ENCODE measurements at regions not wholly inside any gene's neighbourhood (a gene's known extent, or its start where the extent isn't known, plus 50 kb on each side); places are given as distances from the start of the nearest gene placed in this dataset.

DNA sequence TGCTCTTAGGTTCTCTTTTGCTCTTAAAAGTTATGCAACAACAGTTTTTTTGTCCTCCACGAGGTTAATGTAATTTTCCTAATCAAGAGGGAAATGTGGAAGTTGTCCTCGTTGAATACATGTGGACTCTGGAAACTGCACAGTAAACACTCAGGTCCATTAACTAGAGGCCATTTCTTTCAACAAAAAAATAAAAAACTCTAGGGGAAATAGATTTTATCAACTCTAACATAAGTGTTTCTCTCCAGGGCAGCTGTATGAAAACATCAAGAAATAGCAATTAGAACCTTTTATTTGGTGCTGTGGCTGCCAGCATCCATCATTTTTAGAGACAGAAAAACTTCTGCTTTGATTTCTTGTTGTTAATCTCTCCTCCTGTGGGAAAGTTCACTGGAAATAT is 288.6 kb downstream of the ICE1 start:
- peak; percentile 38 for FAIRE-seq

DNA sequence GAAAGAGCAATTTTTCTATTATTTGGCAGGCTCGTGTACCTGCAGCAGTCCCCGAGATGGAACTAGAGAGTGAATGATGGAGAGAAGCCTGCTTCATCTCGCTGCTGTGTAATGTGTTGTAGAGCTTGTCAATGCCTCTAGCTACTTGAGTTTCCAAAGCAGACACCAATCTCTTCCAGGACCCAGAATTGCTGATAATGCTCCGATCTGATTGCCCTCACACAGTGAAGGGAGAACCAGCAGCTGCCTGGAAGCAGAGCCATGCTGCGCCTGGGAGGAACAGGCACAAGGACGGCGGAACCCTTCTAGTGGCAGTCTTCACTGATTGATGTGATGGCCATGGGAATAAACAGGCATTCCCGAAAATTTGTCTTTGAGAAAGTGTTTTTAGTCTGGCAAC is 288.0 kb downstream of the ICE1 start:
- no peak for FAIRE-seq

DNA sequence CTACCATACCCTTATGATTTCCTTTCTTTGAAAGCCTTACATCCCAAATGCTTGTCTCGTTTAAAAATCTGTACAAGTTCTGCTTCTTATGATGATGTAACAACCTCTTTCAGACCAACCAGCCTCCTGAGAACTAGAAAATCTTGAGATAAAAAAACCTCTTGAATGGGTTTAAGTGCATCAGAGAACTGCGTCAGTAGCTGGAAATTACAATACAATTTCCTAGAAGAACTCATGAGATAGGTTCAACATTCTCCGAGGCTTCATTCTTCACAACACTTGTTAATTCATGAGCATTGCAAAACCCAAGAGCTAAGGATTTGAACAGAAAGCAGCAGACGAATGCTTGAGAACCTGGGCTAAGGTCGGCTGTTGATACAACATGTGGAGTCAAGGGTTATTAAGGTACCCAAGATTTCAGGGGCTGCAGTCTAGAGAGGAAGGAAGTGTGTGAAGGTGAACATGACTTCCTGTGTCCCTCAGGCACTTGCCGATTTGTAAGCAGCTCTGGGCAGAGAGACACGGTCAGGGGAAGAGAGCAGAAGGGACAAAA is 286.0 kb downstream of the ICE1 start:
- no peak for FAIRE-seq

DNA sequence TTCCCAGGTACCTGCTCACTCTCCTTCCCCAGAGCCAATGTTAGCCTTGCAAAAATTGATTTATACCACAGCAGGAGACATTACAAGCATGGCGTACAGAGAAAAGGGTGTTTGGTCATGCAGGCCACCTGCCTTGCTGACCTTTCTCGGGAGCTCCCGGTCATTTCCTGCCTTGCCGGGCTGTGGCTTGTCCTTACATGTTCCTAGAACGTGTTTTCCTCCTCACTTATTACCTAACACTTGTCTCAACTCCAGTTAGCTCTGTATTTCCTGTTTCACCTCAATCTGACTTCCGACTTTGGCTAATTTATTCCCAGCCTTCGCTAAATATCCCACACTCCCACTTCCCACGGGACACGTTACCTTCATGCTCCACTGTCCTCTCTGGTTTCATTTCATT is 282.5 kb downstream of the ICE1 start:
- no peak for FAIRE-seq

DNA sequence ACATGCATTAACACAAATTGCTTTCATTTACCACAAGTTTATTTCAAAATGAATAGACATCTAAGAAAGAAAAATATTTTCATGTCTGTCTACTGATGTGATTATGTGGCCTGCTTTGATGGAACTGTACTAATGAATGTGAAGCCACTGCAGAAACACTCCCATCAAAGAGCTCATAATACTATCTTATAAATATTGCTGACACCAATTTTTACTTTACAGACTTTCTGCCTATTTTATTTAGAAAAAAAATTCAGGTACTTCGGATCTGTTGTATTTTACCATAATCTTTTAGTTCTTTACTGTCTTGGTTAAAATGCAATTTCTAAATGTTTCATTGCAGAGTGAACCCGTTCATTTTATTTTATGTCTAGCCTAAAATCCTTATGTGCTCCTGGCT is 281.9 kb downstream of the ICE1 start:
- FAIRE-seq: peak; percentile 43

DNA sequence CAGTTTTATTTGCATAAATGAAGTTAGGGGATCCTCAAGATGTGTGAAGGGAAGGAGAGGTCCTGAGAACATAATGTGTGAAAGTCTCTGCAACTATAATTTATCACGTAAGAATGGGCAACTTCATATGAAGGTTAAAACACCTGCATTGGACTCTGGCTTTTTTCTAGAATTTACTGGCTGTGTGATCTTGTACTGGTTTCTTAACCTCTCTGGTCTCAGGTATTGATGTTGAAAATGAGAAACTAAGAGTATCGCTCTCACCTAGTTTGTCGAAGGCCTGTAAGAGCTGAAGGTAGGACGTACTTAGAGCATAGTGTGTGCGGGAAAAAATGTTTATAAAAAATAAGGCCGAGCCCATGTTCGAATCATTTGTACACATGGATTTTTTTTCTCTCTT is 280.5 kb downstream of the ICE1 start:
- FAIRE-seq: no peak

DNA sequence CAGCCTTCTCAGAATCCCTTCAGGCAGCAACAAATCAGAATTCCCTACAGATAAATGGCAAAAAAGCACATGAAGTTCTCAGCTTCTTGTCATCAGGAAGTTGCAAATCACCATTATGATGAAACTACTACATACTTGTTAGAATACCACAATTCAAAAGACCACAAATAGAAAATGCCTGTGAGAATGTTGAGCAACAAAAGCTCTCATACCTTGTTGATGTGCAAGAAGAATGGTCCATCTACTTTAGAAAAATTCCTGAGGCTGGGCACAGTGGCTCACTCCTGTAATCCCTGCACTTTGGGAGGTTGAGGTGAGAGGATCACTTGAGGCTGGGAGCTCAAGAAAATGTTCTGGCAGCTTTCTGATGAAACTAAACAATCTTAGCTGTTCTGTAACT is 278.1 kb downstream of the ICE1 start:
- no peak for FAIRE-seq

DNA sequence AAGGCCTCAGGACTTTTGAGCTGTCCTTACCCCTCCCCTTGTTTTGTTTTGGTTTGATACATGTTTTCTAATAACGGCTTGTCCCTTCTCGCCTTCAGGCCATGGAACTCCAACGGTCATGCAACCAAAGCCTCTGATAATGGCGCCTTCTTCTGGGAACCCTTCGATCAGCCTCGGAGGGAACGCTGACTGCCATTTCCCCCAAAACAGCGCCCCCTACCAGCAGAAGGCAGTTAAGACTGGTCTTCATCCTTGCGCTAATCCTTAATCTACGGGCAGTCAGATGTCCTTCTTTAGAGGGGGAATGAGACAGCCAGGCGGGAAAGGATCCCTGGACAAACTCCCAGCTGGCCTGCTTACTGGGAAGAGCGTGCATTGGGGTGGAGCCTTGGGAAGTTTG is 276.6 kb downstream of the ICE1 start:
- FAIRE-seq: no peak

DNA sequence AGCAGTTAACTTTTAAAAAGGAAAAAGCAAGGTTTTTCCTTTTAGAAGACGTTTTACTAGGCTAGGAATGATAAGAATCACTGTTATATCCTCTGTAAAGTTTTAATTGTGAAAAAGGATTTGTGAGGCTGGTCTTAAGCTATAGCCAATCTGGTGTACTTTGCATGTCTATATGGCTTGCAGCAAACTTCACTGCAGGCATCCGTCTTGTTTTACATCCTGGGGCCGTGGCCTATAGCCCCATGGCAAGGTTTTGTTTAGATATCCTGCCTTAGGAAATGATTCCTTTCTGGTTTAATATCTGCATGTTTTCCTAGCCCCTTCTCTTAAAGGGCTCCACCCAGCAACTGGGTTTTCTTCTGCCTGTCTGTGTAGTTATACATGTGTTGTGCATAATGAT is 272.8 kb downstream of the ICE1 start:
- FAIRE-seq: no peak

DNA sequence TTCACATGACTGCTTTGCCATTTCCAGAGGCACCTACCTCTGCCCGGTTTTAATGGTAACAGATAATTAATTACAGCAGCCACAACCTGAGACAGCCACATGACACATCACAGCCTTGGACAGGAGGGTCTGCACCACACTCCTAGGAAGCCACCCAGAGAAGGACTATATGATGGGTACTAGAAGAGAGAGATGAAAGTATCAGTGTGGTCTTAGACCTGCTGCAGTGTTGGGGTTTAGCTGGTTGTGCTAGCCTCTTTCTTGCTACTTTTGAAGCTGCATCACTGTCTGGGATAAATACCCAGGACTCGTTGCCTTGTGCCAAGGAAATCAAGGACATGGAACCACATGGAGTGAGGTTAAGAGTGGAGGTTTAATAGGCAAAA is 266.4 kb downstream of the ICE1 start:
- no peak for FAIRE-seq

DNA sequence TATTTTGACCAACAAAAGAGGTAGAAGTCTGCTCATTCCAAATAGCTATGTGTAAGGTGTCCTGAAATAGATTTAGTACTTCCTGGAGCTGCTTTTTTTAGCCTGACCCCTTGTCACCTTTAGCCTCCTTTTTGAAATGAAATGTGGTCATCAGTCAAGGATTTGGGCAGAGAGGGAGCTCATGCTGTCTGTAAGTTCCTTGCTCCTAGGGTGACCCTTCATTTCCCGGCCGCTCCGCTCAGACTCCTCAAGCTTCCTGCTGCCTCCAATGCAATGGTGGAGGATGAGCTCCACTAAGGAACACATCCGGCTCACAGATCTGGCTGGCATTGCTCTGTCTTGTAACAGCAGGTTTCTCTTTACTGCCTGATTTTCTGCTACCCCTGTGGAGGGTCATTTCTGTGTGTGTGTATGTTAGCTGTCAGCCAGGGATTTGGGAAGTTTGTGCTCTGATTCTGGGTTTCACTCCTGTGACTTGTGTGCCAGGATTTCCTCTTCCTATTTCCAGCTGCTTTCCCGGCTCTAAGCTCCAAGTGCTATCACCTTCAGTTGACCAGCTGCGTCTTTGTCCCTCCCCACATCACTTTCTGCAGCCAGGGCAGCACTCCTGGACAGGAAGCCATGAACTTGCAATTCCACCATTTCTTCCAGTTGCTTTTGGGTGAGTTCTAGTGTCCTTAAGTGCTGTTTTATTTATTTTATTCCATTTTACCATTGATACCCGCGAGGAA is 265.9 kb downstream of the ICE1 start:
- FAIRE-seq: no peak

DNA sequence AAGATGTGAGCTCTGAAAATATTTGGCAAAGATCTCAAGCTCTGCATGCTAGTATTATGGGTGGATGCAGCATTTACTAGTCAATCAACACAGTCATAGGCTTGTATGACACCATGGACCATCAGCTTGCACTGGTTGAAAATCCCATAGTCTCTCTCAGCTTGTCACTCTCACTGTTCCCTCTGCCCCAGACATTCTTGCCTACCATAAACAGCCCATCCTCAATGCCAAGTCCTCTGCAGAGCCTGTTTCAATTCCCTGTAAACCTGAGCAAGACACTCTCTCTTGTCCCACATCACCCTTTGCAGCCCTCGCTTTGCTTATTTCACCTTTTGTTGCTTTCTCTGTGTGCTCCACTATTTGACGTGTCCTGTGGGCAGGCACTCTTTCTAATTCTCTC is 264.6 kb downstream of the ICE1 start:
- no peak for FAIRE-seq

DNA sequence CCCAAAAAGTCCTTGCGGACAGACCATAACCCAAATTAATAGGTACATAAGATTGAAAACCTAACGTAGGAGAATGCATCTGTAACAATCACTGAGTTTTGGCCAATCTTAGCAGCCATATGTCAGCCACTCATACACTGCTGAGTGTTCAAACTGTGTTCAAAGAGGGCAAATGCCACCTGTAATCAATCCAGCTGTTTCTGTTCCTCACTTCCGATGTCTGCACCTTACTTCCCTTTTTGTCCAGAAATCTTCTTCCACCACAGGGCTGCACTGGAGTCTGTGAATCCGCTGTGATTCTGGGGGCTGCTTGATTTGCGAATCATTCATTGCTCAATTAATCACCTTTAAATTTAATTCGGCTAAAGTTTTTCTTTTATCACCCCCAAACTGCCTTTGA is 263.9 kb downstream of the ICE1 start:
- FAIRE-seq: no peak

DNA sequence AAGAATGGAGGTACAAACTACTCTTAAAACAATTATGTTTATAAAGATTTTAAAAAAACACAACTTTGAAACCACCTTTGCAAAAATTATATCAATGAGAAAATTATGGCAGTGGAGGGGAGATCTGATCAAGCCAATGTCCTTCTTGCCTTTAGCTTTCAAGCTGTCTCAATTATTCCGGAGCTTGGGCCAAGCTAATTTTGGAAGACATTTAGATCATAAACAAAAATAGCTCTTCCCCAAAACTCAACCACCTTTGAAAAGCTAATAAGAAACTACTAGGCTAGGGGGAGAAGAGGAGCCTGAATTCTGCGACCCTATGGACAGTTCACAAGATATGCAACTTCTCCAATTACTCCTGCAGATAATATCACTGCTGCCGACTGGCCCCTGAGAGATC is 263.3 kb downstream of the ICE1 start:
- FAIRE-seq: no peak

DNA sequence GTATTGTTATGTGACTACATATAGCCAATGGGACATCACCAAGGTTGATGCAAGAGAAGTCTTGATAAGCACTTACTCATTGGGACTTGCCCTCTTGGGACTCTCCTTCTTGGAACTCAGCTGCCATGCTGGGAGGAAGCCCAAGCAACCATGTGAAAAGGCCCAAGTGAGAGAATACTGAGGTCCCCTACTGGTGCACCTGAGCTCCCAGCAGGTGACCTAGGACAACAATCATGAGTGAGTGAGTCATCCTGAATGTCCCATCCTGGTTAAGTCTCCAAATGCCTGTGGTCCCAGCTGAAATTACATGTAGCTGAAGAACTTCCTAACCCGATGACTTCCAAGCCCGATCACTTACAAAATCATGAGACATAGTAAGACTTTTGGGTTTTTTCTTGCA is 260.7 kb downstream of the ICE1 start:
- FAIRE-seq: no peak

DNA sequence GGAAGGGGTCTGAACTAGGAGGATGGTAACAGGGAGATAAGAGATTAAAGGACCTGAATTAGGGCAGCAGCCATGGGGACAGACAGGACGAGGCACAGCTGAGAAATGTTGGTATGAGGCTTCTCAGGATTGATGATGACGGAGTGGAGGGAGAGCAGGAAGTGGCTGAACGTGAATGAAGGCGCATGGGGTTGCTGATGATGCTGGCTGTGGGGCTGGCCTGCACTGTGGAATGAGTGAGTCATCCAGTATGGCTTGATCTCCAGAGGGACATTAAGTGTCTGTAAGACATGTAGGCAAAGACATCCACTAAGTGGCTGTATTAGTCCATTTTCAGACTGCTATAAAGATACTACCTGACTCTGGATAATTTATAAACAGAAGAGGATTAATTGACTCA is 256.4 kb downstream of the ICE1 start:
- FAIRE-seq: no peak

DNA sequence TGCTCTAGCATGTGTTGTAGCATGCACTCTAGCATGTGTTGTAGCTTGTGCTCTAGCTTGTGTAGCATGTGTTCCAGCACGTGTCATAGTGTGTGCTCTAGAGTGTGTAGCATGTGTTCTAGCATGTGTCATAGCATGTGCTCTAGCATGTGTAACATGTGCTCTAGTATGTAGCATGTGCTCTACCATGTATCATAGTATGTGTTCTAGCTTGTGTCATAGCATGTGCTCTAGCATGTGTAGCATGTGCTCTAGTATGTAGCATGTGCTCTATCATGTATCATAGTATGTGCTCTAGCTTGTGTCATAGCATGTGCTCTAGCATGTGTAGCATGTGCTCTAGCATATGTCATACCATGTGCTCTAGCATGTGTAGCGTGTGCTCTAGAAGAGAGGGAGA is 255.3 kb downstream of the ICE1 start:
- FAIRE-seq: no peak

DNA sequence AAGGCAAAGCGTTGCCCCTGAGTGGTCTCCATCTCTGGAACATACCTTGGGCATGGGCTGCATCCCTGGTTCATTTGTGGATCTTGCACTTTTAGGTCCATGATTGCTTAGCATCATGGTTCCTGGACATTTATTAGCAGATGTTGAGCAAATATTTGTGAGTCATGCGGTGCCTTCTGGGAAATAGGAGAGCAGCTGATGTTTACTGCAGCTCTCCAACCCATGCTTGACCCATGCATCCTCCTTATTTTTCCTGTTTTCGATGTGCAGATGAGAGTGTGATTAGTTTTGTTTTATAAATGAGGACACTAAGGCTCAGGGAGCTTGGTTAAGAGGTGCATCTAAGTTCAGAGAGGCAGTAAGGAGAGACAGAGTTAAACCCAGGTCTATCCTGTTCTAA is 253.7 kb downstream of the ICE1 start:
- no peak for FAIRE-seq

DNA sequence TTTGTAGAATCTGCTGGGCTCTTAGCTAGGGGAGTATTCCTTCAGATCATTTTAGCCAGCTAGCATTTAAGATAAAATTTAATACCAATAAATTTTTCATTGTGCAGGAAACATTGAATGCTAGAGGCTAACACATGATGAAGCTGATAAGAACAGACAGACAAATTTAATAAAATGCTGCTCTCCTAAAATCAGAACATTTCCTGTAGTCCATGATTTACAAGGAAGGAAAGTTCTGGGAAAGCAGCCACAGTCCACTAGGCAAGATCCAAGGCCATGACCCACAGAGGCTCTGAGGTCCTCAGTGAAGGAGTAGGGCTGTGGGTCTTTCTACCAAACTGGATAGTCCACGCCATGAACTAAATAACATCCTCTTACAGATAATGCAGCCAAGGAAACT is 253.0 kb downstream of the ICE1 start:
- no peak for FAIRE-seq

DNA sequence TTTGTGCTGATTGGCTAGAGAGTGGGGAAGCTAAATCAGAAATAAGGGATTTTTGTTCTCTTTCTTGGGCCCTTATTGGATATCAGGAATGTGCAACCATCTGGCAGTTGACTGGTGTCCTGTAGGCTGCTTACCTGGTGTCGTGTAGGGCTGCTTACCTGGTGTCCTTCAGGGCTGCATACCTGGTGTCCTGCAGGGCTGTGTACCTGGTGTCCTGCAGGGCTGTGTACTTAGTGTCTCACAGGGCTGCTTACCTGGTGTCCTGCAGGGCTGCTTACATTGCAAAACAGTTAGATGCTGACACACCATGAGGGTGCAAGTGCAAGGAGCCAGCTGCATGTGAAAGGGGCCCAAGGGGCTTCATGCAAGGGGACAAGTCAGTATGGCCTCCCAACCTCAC is 249.3 kb downstream of the ICE1 start:
- no peak for FAIRE-seq

DNA sequence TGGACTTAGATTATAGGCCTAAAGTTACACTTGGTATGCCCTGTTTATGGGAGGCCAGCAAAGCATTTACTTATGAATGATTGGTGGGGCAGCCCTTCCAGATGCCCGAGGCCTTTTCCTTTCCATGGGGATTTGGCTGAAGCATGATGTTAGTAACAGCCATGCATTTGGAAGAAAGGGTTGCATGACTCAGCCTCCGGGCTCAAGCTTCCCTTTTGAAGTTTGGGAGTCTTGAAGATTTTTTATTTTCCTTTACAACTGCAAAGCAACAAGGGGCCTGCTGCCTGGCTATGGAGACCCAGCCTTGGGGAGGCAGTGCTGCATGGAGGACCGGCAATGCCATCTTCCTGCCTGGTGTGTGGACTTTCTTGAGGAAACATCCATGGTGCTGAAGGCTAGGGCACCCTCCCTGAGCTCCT is 244.7 kb downstream of the ICE1 start:
- FAIRE-seq: no peak

DNA sequence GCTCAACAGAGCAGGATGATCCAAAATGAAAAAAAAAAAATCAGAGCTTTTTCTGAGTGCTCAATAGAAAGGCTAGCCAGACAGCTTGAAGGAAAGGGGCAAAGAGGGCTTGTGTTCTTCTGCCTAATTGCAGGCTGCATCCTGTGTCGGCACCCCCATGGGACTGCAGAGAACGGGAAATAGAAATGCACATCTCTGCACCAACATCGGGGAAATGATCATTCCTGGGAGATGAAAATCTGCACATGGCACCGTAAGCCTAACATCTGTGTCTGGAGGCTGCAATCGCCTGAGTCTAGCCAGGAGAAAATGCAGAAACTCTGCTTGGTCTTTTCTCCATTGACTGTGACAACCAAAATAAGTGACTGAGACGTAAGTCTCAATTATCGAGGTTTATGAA is 243.9 kb downstream of the ICE1 start:
- no peak for FAIRE-seq

DNA sequence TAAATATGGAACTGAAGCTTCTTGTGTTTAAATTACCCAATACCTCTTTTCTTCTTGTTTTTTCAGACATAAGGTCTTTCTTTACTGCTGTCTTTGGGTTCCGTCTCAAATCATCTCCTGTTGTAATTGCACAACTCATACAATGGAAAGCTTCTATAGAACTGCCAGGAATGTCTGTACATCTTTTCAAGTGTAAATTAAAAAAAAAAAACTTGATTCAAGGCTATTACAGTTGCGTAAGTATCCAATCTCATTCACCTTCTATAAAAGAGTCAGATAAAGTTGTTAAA is 243.5 kb downstream of the ICE1 start:
- no peak for FAIRE-seq

DNA sequence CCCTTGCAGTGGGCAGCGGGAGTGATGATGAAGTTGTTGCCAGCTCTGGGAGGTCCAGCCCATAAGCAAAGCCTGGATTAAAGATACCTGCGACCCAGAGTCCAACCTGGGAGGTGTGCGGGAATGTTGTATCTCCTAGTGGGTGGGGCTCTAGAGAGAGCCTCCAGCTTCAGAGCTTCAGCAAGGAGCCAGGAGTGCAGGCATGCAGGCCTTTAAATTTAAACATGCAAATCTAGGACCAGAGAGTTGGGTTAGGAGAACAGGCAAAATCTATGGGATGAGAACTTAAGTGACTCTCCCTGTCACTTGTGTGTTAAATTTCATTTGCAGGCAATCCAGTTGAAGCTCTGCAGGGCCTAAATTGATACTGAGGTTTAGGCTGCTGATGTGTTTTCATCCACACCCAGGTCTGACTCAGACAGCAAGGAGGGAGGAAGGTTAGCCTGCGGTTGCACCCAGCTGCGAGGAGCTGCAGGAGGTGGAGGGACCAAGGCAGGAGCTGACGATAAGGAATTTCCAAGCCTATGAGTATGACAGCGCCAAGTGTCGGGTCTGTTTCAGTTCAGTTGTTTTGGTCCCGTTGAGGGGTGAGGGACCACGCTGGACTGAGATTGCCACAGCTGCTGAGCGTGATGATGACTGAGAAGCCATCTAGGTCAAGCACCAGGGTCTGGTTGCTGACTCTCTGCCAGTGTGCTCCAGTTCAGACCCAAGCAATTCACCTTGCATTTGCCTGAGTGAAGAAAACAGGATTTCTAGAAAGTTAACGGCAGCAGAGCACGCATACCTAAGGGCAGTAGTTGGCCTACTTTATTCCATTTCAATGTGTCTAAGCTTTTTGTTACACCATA is 243.0 kb downstream of the ICE1 start:
- FAIRE-seq: no peak
